ENCODE measurements at regions not wholly inside any gene's neighbourhood (a gene's known extent, or its start where the extent isn't known, plus 50 kb on each side); places are given as distances from the start of the nearest gene placed in this dataset.
A peak's percentile ranks its signal among the peaks of the same experiment; 100 is the strongest.

GRCh38 chr11:95717314-95717713, 72.3 kb downstream of the FAM76B start:
- DNase-seq: no peak
- intact Hi-C loops (cut with DNase I): no loop called here

GRCh38 chr11:95716266-95716665, 73.3 kb downstream of the FAM76B start:
- no peak for DNase-seq
- intact Hi-C loops (cut with DNase I): no loop called here

- intact Hi-C loops (cut with DNase I): no loop called here
- peak in 1 of 10 donors; percentile 76 for DNase-seq
Measured at GRCh38 chr11:95715777-95716241, 73.8 kb downstream of the FAM76B start.

- intact Hi-C loops (cut with DNase I): no loop called here
- DNase-seq: no peak
Measured at GRCh38 chr11:95714843-95715776, 74.5 kb downstream of the FAM76B start.

GRCh38 chr11:95713428-95713827, 76.2 kb downstream of the FAM76B start:
- intact Hi-C loops (cut with DNase I): no loop called here
- DNase-seq: no peak

GRCh38 chr11:95711945-95712221, 77.7 kb downstream of the FAM76B start:
- no peak for DNase-seq
- intact Hi-C loops (cut with DNase I): no loop called here

- intact Hi-C loops (cut with DNase I): no loop called here
- no peak for DNase-seq
Measured at GRCh38 chr11:95711162-95711944, 78.2 kb downstream of the FAM76B start.

GRCh38 chr11:95708681-95709080, 80.9 kb downstream of the FAM76B start:
- intact Hi-C loops (cut with DNase I): loop anchor here (5.0 kb wide), 1 partner anchor 636 kb away; no protein-coding TSS in a partner anchor

GRCh38 chr11:95706974-95707387, 82.6 kb downstream of the FAM76B start:
- no peak for DNase-seq
- intact Hi-C loops (cut with DNase I): loop anchor here (5.0 kb wide), 1 partner anchor 635 kb away; no protein-coding TSS in a partner anchor

More at GRCh38 chr11:95708681-95709080, 80.9 kb downstream of the FAM76B start:
- no peak for DNase-seq

GRCh38 chr11:95705485-95706124, 84.0 kb downstream of the FAM76B start:
- DNase-seq: peak; percentile 69 to 97 (median 88)
- intact Hi-C loops (cut with DNase I): loop anchor here (1.0 to 5.0 kb wide), 2 partner anchors 553 to 633 kb away; no protein-coding TSS in a partner anchor

- no peak for DNase-seq
- intact Hi-C loops (cut with DNase I): loop anchor here (1.0 to 5.0 kb wide), 4 partner anchors 138 to 633 kb away; partner anchors contain the start of gene SESN3
Measured at GRCh38 chr11:95704865-95705264, 84.7 kb downstream of the FAM76B start.

- intact Hi-C loops (cut with DNase I): loop anchor here (5.0 kb wide), 2 partner anchors 136 to 471 kb away; partner anchors contain the start of gene SESN3
- DNase-seq: no peak
Measured at GRCh38 chr11:95703049-95703448, 86.5 kb downstream of the FAM76B start.

GRCh38 chr11:95702526-95702925, 87.1 kb downstream of the FAM76B start:
- intact Hi-C loops (cut with DNase I): loop anchor here (5.0 kb wide), 2 partner anchors 135 to 470 kb away; partner anchors contain the start of gene SESN3
- no peak for DNase-seq

GRCh38 chr11:95700471-95700817, 89.1 kb downstream of the FAM76B start:
- intact Hi-C loops (cut with DNase I): loop anchor here (5.0 kb wide), 2 partner anchors 133 to 468 kb away; partner anchors contain the start of gene SESN3
- no peak for DNase-seq

- intact Hi-C loops (cut with DNase I): loop anchor here (5.0 kb wide), 2 partner anchors 133 to 468 kb away; partner anchors contain the start of gene SESN3
- no peak for DNase-seq
Measured at GRCh38 chr11:95699631-95700470, 89.7 kb downstream of the FAM76B start.

GRCh38 chr11:95698676-95699557, 90.7 kb downstream of the FAM76B start:
- peak in 1 of 10 donors; percentile 29 for DNase-seq
- intact Hi-C loops (cut with DNase I): no loop called here

- no peak for DNase-seq
- intact Hi-C loops (cut with DNase I): no loop called here
Measured at GRCh38 chr11:95697614-95698408, 91.8 kb downstream of the FAM76B start.

GRCh38 chr11:95695181-95695580, 94.4 kb downstream of the FAM76B start:
- intact Hi-C loops (cut with DNase I): no loop called here
- DNase-seq: no peak
